Trophoblast cell (in vitro differentiated cells and primary cell): ENCODE measurements at regions not wholly inside any gene's neighbourhood (a gene's known extent, or its start where the extent isn't known, plus 50 kb on each side); places are given as distances from the start of the nearest gene placed in this dataset.

ENCODE experiments used
- DNase-seq, 2 donors: peaks; one replicate each; pipeline ENCODE4 v3.0.0-alpha.2; 2016
- H2AFZ ChIP-seq: 2 replicates; pipeline ENCODE4 v1.6.1; 2013; ENCODE audit warnings: low read length, moderate library complexity, mild to moderate bottlenecking; ENCODE audit not compliant: insufficient read depth, poor library complexity
- H2AK5ac ChIP-seq: 2 replicates; pipeline ENCODE4 v1.6.1; 2013; ENCODE audit warnings: mild to moderate bottlenecking, low read length
- H2BK120ac ChIP-seq: 2 replicates; pipeline ENCODE4 v1.6.1; 2013; ENCODE audit warnings: low read length, mild to moderate bottlenecking, moderate library complexity; ENCODE audit not compliant: insufficient read depth, poor library complexity
- H2BK12ac ChIP-seq: 2 replicates; pipeline ENCODE4 v1.6.1; 2013; ENCODE audit warnings: mild to moderate bottlenecking, low read length, moderate library complexity
- H2BK5ac ChIP-seq: 2 replicates; pipeline ENCODE4 v1.6.1; 2013; ENCODE audit warnings: low read length, low read depth, moderate library complexity, mild to moderate bottlenecking; ENCODE audit not compliant: poor library complexity
- H3K14ac ChIP-seq: 2 replicates; pipeline ENCODE4 v1.6.1; 2013; ENCODE audit warnings: mild to moderate bottlenecking, low read length
- H3K18ac ChIP-seq: 2 replicates; pipeline ENCODE4 v1.6.1; 2013; ENCODE audit warnings: mild to moderate bottlenecking, low read length
- H3K23ac ChIP-seq: 2 replicates; pipeline ENCODE4 v1.6.1; 2013; ENCODE audit warnings: low read length
- H3K27ac ChIP-seq: 2 replicates; pipeline ENCODE4 v1.5.1; 2013; ENCODE audit warnings: low read depth, mild to moderate bottlenecking, inconsistent platforms, low read length, moderate library complexity
- H3K27me3 ChIP-seq: 2 replicates; pipeline ENCODE4 v1.6.1; 2013; ENCODE audit warnings: inconsistent platforms, mild to moderate bottlenecking, low read length, moderate library complexity; ENCODE audit not compliant: insufficient read depth
- H3K36me3 ChIP-seq, 2 experiments: 1 replicate in 1 of 2; 2 replicates in 1 of 2; pipeline ENCODE4 v1.6.1; 2013; ENCODE audit warnings: low read length in 2 of 2, mild to moderate bottlenecking in 2 of 2, moderate library complexity in 1 of 2; ENCODE audit not compliant: insufficient read depth in 2 of 2, control insufficient read depth in 1 of 2
- H3K4ac ChIP-seq: 2 replicates; pipeline ENCODE4 v1.6.1; 2013; ENCODE audit warnings: low read depth, mild to moderate bottlenecking, low read length, moderate library complexity
- H3K4me1 ChIP-seq, 2 experiments: 1 replicate in 1 of 2; 2 replicates in 1 of 2; pipeline ENCODE4 v1.6.1; 2013; ENCODE audit warnings: low read length in 2 of 2, mild to moderate bottlenecking in 2 of 2, moderate library complexity in 1 of 2; ENCODE audit not compliant: insufficient read depth in 2 of 2, control insufficient read depth in 1 of 2
- H3K4me2 ChIP-seq: 2 replicates; pipeline ENCODE4 v1.6.1; 2013; ENCODE audit warnings: inconsistent platforms, mild to moderate bottlenecking, low read length, moderate library complexity
- H3K4me3 ChIP-seq: 2 replicates; pipeline ENCODE4 v1.5.1; 2013; ENCODE audit warnings: mild to moderate bottlenecking, low read depth, low read length, inconsistent platforms
- H3K79me1 ChIP-seq: one replicate; pipeline ENCODE4 v1.6.1; 2013; ENCODE audit warnings: low read length
- H3K79me2 ChIP-seq: 2 replicates; pipeline ENCODE4 v1.6.1; 2013; ENCODE audit warnings: low read length, mild to moderate bottlenecking; ENCODE audit not compliant: control insufficient read depth, insufficient read depth, poor library complexity
- H3K9ac ChIP-seq: 2 replicates; pipeline ENCODE4 v1.6.1; 2013; ENCODE audit warnings: mild to moderate bottlenecking, low read length
- H3K9me3 ChIP-seq: 2 replicates; pipeline ENCODE4 v1.6.1; 2013; ENCODE audit warnings: low read depth, mild to moderate bottlenecking, control low read depth, inconsistent platforms, low read length; ENCODE audit not compliant: insufficient read depth
- H4K12ac ChIP-seq: 2 replicates; pipeline ENCODE4 v1.6.1; 2013; ENCODE audit warnings: low read depth, mild to moderate bottlenecking, low read length, moderate library complexity
- H4K8ac ChIP-seq: 2 replicates; pipeline ENCODE4 v1.6.1; 2013; ENCODE audit warnings: low read depth, mild to moderate bottlenecking, low read length, moderate library complexity
- H4K91ac ChIP-seq: one replicate; pipeline ENCODE4 v1.6.1; 2013; ENCODE audit warnings: low read depth, mild to moderate bottlenecking, low read length, moderate library complexity
- WGBS: extraction: QIAGEN DNeasy Blood & Tissue Kit; methylation state at CpG from one replicate; pipeline ENCODE4 v1.1.7; 2013; ENCODE audit warnings: missing lambda C conversion rate; ENCODE audit not compliant: insufficient read length, insufficient coverage; ENCODE audit errors: extremely low coverage; 5-methylcytosine and 5-hydroxymethylcytosine counted together

DNA sequence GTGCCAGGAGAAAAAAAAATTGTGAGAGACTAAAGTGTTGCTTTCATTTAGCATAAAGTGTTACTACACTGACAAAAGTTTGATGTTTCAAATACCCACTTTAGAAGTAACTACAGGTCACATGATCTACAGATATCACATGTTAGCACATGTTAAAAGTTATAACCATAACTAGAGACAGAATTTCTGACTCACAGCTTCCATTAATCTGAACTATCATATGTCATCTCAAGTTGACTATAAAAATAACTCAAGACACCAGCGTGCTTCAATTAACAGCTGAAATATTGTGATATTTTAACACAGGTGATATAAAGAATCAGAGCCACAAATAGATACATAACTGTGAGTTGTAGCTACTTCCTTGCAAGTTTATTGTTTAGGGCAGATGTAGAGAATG, 591.5 kb upstream of the PITX2 start:
- no CpG with 5 or more reads among the region's 1 CpG for WGBS
- H4K8ac ChIP-seq: no peak overlapping the region
- H4K91ac ChIP-seq: no peak overlapping the region
- H3K27ac ChIP-seq: no peak overlapping the region
- DNase-seq: no peak
- no peak overlapping the region for H4K12ac ChIP-seq
- H3K27me3 ChIP-seq: no peaks in the 10 kb centered on the region
- no peak overlapping the region for H3K14ac ChIP-seq
- no peak overlapping the region for H2BK5ac ChIP-seq
- no peaks in the 10 kb centered on the region for H3K79me1 ChIP-seq
- H3K18ac ChIP-seq: no peak overlapping the region
- no peak overlapping the region for H2BK12ac ChIP-seq
- peaks cover 0 to 3% of the 10 kb centered on the region in 2 experiments for H3K4me1 ChIP-seq
- no peak overlapping the region for H2AK5ac ChIP-seq
- no peak overlapping the region for H2AFZ ChIP-seq
- no peaks in the 10 kb centered on the region for H3K9me3 ChIP-seq
- H3K4ac ChIP-seq: no peak overlapping the region
- H2BK120ac ChIP-seq: no peak overlapping the region
- no peak overlapping the region for H3K23ac ChIP-seq
- no peak overlapping the region for H3K4me2 ChIP-seq
- H3K4me3 ChIP-seq: no peak overlapping the region
- H3K9ac ChIP-seq: no peak overlapping the region
- H3K36me3 ChIP-seq: no peaks in the 10 kb centered on the region
- H3K79me2 ChIP-seq: no peaks in the 10 kb centered on the region

DNA sequence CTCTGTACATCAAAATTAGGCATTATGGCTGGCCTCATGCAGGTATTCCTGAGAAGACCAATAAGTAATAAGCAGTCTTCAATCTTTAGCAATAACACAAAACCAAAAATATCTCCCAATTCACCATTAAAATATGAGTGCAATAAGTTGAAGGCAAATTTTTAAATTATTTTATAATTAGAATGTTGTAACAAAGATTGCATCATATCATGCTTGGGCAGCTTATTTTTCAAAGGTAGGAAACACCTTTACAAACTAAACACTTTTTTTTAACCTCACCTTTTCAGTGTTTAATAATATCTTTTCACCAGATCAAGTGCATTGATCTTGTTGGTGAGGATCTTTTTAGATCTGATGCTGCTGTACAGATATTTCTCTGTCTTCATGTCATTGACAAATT, 592.9 kb upstream of the PITX2 start:
- Histone ChIP-seq H2BK12ac (no peak overlapping the region), H2AFZ (no peak overlapping the region), H2BK120ac (no peak overlapping the region), H3K9ac (no peak overlapping the region), H4K91ac (no peak overlapping the region), H3K4me1 (no peaks in the 10 kb centered on the region), H3K9me3 (no peaks in the 10 kb centered on the region), H4K8ac (no peak overlapping the region), H3K36me3 (no peaks in the 10 kb centered on the region), H2AK5ac (no peak overlapping the region), H3K4ac (no peak overlapping the region), H3K79me1 (no peaks in the 10 kb centered on the region), H3K79me2 (no peaks in the 10 kb centered on the region), H3K23ac (no peak overlapping the region), H3K18ac (no peak overlapping the region), H4K12ac (no peak overlapping the region), H3K27ac (no peak overlapping the region), H3K4me3 (no peak overlapping the region), H2BK5ac (no peak overlapping the region), H3K14ac (no peak overlapping the region), H3K4me2 (no peak overlapping the region), H3K27me3 (no peaks in the 10 kb centered on the region)
- no peak for DNase-seq

DNA sequence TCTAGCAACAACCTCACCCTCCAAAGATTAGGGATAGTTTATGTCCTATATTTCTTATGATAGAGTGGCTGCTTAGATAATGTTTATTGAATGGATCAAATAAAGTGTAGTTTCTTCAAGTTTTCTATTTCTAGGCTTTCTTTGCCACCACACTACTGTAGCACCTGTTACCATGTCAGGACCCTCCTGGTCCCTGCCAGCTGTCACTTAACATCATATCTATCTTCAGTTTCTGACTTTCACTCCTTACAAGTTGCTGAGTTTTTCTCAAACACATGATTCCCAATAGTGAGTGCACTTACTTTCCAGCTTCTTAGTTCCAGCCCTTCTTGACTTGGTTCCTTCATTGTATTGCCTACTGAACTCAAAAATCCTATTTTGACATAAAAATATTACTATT, 593.9 kb upstream of the PITX2 start:
- Histone ChIP-seq H3K79me2 (no peaks in the 10 kb centered on the region), H2BK12ac (no peak overlapping the region), H3K14ac (no peak overlapping the region), H4K91ac (no peak overlapping the region), H3K4me1 (no peaks in the 10 kb centered on the region), H4K12ac (no peak overlapping the region), H2BK5ac (no peak overlapping the region), H3K4me3 (no peak overlapping the region), H4K8ac (no peak overlapping the region), H3K9ac (no peak overlapping the region), H2AK5ac (no peak overlapping the region), H3K4ac (no peak overlapping the region), H3K23ac (no peak overlapping the region), H2BK120ac (no peak overlapping the region), H3K4me2 (no peak overlapping the region), H3K27ac (no peak overlapping the region), H3K9me3 (no peaks in the 10 kb centered on the region), H3K36me3 (no peaks in the 10 kb centered on the region), H2AFZ (no peak overlapping the region), H3K18ac (no peak overlapping the region), H3K27me3 (no peaks in the 10 kb centered on the region), H3K79me1 (no peaks in the 10 kb centered on the region)
- DNase-seq: no peak

DNA sequence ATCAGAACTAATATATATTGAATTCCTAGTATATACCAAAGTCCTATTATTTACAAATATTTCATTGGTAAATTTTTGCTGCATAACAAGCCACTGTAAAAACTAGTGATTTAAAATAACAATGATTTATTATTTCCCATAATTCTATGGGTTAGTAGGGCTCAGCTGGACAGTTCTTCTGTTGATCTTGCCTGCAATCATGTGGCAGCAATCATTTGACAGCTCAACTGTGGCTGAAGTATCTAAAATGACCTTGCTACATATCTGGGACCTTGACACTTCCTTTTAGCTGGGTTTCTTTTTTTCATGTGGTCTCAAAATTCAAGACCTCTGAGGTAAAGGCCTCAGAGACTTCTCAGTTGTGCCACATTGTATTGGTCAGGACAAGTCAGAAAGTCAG, 598.5 kb upstream of the PITX2 start:
- no peaks in the 10 kb centered on the region for H3K79me2 ChIP-seq
- H3K4me2 ChIP-seq: no peak overlapping the region
- no peak overlapping the region for H4K91ac ChIP-seq
- no peak overlapping the region for H3K23ac ChIP-seq
- no peak overlapping the region for H3K18ac ChIP-seq
- H3K9ac ChIP-seq: no peak overlapping the region
- no peak overlapping the region for H3K27ac ChIP-seq
- no peaks in the 10 kb centered on the region for H3K4me1 ChIP-seq
- H2BK120ac ChIP-seq: no peak overlapping the region
- H2AFZ ChIP-seq: no peak overlapping the region
- H3K14ac ChIP-seq: no peak overlapping the region
- H3K27me3 ChIP-seq: no peaks in the 10 kb centered on the region
- H4K8ac ChIP-seq: no peak overlapping the region
- no peak overlapping the region for H2AK5ac ChIP-seq
- H3K4me3 ChIP-seq: no peak overlapping the region
- no peak overlapping the region for H4K12ac ChIP-seq
- H3K79me1 ChIP-seq: no peaks in the 10 kb centered on the region
- H3K4ac ChIP-seq: no peak overlapping the region
- no peak for DNase-seq
- H3K9me3 ChIP-seq: no peaks in the 10 kb centered on the region
- H2BK12ac ChIP-seq: no peak overlapping the region
- H3K36me3 ChIP-seq: no peaks in the 10 kb centered on the region
- H2BK5ac ChIP-seq: no peak overlapping the region

DNA sequence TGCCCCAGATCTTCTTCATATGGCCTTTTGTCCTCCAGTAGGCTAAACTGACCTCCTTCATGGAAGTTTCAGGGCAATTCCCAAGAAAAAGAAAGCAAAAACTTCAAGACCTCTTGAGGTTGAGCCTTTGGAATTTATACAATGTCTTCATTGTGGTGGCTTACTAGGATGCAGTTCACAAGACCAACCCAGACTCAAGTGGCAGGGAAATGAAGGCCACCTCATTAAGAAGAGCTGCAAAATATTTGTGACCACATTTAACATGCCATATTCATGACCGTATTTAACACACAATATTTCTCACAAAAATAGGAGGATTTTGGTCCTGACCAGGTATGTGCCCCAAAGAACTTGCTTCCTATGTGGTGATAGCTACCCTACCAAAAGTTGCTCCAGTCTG, 605.5 kb upstream of the PITX2 start:
- Histone ChIP-seq H3K4me2 (no peak overlapping the region), H3K79me2 (no peaks in the 10 kb centered on the region), H3K9ac (no peak overlapping the region), H2BK120ac (no peak overlapping the region), H4K91ac (no peak overlapping the region), H3K23ac (no peak overlapping the region), H2AFZ (no peak overlapping the region), H3K4me3 (no peak overlapping the region), H2AK5ac (no peak overlapping the region), H4K8ac (no peak overlapping the region), H3K36me3 (no peaks in the 10 kb centered on the region), H3K18ac (no peak overlapping the region), H2BK5ac (no peak overlapping the region), H3K4me1 (no peaks in the 10 kb centered on the region), H3K79me1 (no peaks in the 10 kb centered on the region), H3K9me3 (no peaks in the 10 kb centered on the region), H3K27ac (no peak overlapping the region), H4K12ac (no peak overlapping the region), H3K14ac (no peak overlapping the region), H3K4ac (no peak overlapping the region), H3K27me3 (no peaks in the 10 kb centered on the region), H2BK12ac (no peak overlapping the region)
- no peak for DNase-seq
- no CpG with 5 or more reads among the region's 1 CpG for WGBS
